Lower lobe of right lung (tissue), 2 donors: ENCODE measurements at regions not wholly inside any gene's neighbourhood (a gene's known extent, or its start where the extent isn't known, plus 50 kb on each side); places are given as distances from the start of the nearest gene placed in this dataset.

Experiments
- ATAC-seq, 2 donors: fragments of 200-7000 bp; cut with Tn5 transposase; one replicate each; pipeline ENCODE4 v1.9.1; 2020 to 2022; ENCODE audit warnings: mild to moderate bottlenecking in 2 of 2, moderate library complexity in 2 of 2
- DNase-seq: peaks from one replicate; pipeline ENCODE4 v3.0.0-alpha.2; 2020
- H3K27ac ChIP-seq: fragments of 200-600 bp; one replicate; pipeline ENCODE4 v1.8.0; 2022
- H3K27me3 ChIP-seq: fragments of 200-600 bp; one replicate; pipeline ENCODE4 v1.8.0; 2022; ENCODE audit warnings: low read depth
- H3K36me3 ChIP-seq: fragments of 200-600 bp; one replicate; pipeline ENCODE4 v1.8.0; 2022; ENCODE audit warnings: mild to moderate bottlenecking
- H3K4me1 ChIP-seq: fragments of 200-600 bp; one replicate; pipeline ENCODE4 v1.8.0; 2022
- H3K4me3 ChIP-seq: fragments of 200-600 bp; one replicate; pipeline ENCODE4 v1.8.0; 2022; ENCODE audit warnings: mild to moderate bottlenecking
- H3K9me3 ChIP-seq: fragments of 200-600 bp; one replicate; pipeline ENCODE4 v1.8.0; 2022
- intact Hi-C: fragments of 100-400 bp; cut with DNase I; formaldehyde crosslinking; loops from one replicate; pipeline ENCODE4 v1.11.0; 2022
- TF ChIP-seq, protein P1 (sequence below): fragments of 200-600 bp; IDR thresholded peaks from one replicate; pipeline ENCODE4 v1.8.0; 2022; ENCODE audit warnings: antibody characterized with exemption, mild to moderate bottlenecking
- donor health status: DM: no; HTN: yes; CAD: no; lungs with severe emphysema.

DNA sequence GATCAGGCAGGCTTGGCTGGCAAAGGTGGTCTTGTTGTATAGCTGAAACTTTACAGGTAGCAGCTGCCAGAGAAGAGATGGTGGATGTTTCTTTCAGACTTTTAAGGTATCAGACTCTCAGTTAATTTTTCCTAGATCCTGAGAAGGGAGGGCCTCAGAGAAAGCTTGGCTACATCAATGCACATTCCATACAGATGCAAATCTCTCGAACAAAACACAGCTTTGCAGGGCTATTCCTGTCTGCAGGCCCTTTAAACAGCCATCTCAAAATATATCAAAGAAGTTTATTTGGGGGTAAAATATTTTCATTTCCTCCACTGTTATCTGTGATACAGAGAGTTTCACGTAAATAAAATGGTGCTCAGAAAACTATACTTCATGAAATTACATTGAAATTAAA, 1584.4 kb downstream of the EFNA5 start:
- no peaks in the 10 kb centered on the region for H3K36me3 ChIP-seq
- no peak overlapping the region for H3K4me3 ChIP-seq
- H3K27me3 ChIP-seq = no peaks in the 10 kb centered on the region
- TF ChIP-seq, protein P1, sequence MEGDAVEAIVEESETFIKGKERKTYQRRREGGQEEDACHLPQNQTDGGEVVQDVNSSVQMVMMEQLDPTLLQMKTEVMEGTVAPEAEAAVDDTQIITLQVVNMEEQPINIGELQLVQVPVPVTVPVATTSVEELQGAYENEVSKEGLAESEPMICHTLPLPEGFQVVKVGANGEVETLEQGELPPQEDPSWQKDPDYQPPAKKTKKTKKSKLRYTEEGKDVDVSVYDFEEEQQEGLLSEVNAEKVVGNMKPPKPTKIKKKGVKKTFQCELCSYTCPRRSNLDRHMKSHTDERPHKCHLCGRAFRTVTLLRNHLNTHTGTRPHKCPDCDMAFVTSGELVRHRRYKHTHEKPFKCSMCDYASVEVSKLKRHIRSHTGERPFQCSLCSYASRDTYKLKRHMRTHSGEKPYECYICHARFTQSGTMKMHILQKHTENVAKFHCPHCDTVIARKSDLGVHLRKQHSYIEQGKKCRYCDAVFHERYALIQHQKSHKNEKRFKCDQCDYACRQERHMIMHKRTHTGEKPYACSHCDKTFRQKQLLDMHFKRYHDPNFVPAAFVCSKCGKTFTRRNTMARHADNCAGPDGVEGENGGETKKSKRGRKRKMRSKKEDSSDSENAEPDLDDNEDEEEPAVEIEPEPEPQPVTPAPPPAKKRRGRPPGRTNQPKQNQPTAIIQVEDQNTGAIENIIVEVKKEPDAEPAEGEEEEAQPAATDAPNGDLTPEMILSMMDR = no peak
- no peaks in the 10 kb centered on the region for H3K9me3 ChIP-seq
- H3K4me1 ChIP-seq = no peaks in the 10 kb centered on the region
- intact Hi-C loops = no loop called here
- ATAC-seq = no peak
- no peak for DNase-seq
- H3K27ac ChIP-seq = no peak overlapping the region

DNA sequence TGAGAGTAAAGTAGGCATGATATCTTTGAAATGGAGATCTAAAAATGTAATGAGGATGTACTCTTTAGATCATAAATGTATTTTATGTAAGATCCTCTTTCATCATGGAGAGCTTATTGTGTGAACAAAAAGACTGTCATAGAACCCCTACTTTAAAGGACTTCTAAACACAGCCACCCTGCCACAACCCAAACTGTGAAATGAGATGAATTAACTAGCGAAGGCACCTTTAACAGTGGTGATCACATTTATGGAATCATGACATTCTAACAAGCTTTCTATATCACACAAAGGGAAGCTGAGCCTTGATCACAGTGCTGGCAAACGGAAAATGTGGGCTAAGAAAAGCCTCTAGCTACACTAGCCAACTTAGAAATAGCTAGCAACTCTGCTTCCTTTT, 1585.2 kb downstream of the EFNA5 start:
- H3K36me3 ChIP-seq = no peaks in the 10 kb centered on the region
- H3K4me1 ChIP-seq = no peaks in the 10 kb centered on the region
- TF ChIP-seq, protein P1 = no peak
- intact Hi-C loops = no loop called here
- no peak for ATAC-seq
- no peak overlapping the region for H3K4me3 ChIP-seq
- no peaks in the 10 kb centered on the region for H3K27me3 ChIP-seq
- DNase-seq = no peak
- no peaks in the 10 kb centered on the region for H3K9me3 ChIP-seq
- no peak overlapping the region for H3K27ac ChIP-seq

DNA sequence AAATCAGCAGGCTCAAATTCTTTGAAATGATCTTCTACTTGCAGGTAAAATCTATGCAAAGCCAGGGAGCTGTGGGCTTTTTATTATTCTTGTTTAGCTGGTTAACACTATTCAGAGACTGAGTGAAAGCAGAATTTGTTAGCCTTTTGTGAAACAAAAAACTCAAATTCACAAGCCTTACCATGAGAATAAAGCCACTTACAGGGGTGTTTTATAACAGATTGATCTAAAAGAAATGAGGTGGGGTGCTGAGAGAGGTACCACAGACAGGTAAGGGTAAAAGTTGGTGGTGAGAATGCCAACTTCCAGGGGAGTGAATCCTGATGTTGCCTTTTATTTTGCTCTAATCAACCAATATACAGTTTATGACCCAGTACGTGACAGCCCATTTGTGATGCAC, 1585.6 kb downstream of the EFNA5 start:
- no peaks in the 10 kb centered on the region for H3K36me3 ChIP-seq
- intact Hi-C loops = no loop called here
- no peak overlapping the region for H3K27ac ChIP-seq
- ATAC-seq (no peak), DNase-seq (no peak)
- H3K4me1 ChIP-seq = no peaks in the 10 kb centered on the region
- TF ChIP-seq, protein P1 = no peak
- H3K9me3 ChIP-seq = no peaks in the 10 kb centered on the region
- H3K27me3 ChIP-seq = no peaks in the 10 kb centered on the region
- H3K4me3 ChIP-seq = no peak overlapping the region

DNA sequence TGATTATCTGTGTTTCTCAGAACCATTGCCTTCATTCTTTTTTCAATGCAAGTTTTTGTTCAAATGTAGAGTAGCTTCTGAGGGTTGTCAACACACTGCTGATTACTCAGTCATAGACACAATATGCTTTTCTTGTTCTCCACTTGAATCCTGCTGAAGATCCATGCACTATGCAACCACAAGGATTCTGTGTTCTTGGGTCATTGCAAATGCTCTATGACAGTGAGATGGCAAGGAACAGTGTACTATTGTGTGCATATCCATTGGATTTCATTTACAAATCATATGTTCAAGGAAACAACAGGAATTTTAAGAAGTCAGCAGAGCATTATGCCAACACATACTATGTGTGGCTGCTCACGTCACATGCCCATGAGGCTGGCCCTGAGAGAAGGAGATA, 1590.2 kb downstream of the EFNA5 start:
- Histone ChIP-seq H3K36me3 (no peaks in the 10 kb centered on the region), H3K27me3 (no peaks in the 10 kb centered on the region), H3K9me3 (no peaks in the 10 kb centered on the region), H3K27ac (no peak overlapping the region), H3K4me3 (no peak overlapping the region), H3K4me1 (no peaks in the 10 kb centered on the region)
- intact Hi-C loops = no loop called here
- DNase-seq = no peak
- no peak for ATAC-seq
- TF ChIP-seq, protein P1 = no peak

DNA sequence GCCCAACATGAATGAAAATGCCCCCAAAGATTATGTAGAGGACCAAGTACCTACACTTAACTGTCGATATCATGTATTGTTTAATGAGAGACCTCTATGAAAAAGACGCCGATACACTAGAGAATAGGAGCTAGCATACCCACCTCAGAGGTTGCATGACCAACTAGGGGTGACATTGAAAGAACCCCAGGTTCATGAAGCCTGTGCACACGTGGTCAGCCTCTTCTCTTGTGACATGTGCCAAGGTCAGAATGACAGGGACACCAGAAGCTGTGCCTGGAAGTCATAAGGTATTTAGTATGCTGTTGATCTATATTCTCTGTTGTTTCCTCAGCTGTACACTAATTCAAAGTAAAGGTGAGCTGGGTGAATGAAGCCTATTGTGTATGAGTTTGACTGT, 1594.1 kb downstream of the EFNA5 start:
- Histone ChIP-seq H3K27ac (no peak overlapping the region), H3K4me3 (no peak overlapping the region), H3K4me1 (no peaks in the 10 kb centered on the region), H3K9me3 (no peaks in the 10 kb centered on the region), H3K36me3 (no peaks in the 10 kb centered on the region), H3K27me3 (no peaks in the 10 kb centered on the region)
- no peak for ATAC-seq
- no peak for DNase-seq
- TF ChIP-seq, protein P1 = no peak
- intact Hi-C loops = no loop called here

DNA sequence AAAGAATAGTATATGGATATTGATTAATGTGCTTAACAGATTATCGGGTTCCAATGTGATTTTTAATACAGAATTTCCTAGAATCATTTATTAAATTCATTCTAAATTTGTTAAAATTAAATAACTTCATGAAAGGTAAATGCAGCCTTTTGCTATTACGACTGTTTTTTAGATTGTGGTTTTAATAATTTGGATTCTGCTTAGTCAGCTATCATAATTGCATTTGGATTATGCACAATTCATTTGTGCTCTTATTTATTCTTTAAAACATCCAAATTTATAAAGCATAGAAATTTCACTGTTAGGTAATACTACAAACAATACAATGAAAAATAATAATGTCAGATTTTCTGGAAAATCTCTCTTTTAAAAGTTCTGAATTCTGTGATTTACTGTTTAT, 1598.5 kb downstream of the EFNA5 start:
- intact Hi-C loops = no loop called here
- Histone ChIP-seq H3K27me3 (no peaks in the 10 kb centered on the region), H3K36me3 (no peaks in the 10 kb centered on the region), H3K27ac (no peak overlapping the region), H3K9me3 (no peaks in the 10 kb centered on the region), H3K4me3 (no peak overlapping the region), H3K4me1 (no peaks in the 10 kb centered on the region)
- TF ChIP-seq, protein P1 = no peak
- DNase-seq (no peak), ATAC-seq (no peak)
